ENCODE measurements at regions not wholly inside any gene's neighbourhood (a gene's known extent, or its start where the extent isn't known, plus 50 kb on each side); places are given as distances from the start of the nearest gene placed in this dataset.
A peak's percentile ranks its signal among the peaks of the same experiment; 100 is the strongest.
"Not testable (repeated sequence)": the region's sequence is repeated elsewhere in the genome, so short reads cannot be mapped to it uniquely, and the experiment has no call there.

DNA sequence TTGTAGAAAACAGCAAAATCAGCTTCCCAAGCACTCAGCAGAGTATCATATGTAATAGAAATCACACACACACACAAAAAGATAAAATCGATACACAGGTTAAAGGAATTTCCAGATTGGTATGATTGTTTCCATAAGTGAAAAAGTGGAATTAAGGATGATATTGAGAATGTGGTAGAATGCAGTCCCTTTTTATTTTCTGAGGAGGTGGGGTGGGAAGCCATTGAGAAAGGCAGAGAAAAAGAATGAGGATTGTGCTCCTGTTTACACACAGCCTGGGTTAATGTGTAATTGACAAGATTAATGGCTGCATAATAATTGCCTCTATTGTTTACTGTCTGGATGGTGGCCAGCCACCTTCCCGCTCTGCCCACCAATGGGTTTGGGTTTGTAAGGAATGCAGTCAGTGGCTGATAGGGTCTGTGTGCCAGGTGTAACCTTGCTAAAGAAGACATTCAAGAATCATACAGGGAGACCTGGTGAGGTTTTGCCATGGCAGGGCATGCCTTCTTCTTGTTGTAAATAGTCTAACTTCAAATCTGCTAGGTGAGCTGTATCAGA, 177.2 kb upstream of the MAP3K1 start:
- Mint-ChIP-seq H3K4me1 (peaks cover 44% of the 10 kb centered on the region), H3K4me3 (no peak overlapping the region), H3K9me3 (no peaks in the 10 kb centered on the region), H3K27ac (peak overlapping the region; percentile 71), H3K27me3 (no peaks in the 10 kb centered on the region), H3K36me3 (no peaks in the 10 kb centered on the region)
- ATAC-seq: no peak

DNA sequence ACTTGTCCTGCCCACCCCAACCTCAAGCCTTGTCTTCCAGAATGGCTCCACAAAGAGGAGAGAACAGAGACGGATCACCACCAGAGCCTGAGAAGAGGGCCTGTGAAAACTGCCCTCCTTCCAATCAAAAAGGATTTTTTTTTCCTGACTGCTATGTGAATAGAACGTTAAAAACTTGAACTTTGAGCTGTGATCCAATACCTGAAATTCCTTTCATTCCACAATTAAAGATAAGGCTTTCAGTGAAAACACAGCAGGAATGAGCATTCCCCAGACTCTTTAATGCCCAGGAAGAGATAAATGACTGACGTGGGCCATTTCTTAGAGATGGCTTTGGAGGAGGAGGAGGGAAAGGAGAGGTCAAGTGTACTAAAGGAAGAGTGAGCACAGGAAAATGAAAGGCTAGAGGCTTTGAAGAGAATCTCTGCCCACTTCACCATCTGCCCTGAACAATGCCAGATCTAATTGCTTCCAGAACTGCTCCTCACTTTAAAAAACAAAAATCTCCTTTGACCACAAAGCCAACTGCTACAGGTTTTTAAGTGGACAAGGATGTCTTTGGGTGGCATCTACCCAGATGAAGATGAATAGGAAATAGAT, 177.9 kb upstream of the MAP3K1 start:
- H3K27ac Mint-ChIP-seq: peak overlapping the region; percentile 62
- H3K9me3 Mint-ChIP-seq: no peaks in the 10 kb centered on the region
- H3K4me1 Mint-ChIP-seq: peaks cover 51% of the 10 kb centered on the region
- H3K36me3 Mint-ChIP-seq: no peaks in the 10 kb centered on the region
- H3K27me3 Mint-ChIP-seq: no peaks in the 10 kb centered on the region
- no peak for ATAC-seq
- no peak overlapping the region for H3K4me3 Mint-ChIP-seq

DNA sequence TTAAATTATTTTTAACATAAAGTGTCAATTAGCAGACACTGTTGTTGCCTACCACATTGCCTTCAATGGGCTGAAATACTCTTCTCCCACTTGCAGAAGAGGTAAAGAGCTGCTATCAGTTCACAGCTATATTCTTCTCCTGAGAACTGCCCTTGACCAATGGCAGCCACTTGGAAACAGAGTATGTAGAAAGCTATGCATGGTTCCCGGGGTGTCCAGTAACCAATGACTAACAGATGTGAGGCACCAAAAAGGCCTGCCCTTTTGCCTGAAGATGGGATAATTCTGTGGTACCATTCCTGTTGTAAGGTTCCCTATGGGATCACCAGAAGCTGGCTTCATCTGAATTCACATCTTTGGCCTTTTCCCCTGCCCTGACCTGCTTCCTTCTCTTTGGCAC, 181.4 kb upstream of the MAP3K1 start:
- H3K4me1 Mint-ChIP-seq: peaks cover 33% of the 10 kb centered on the region
- H3K4me3 Mint-ChIP-seq: no peak overlapping the region
- H3K27me3 Mint-ChIP-seq: no peaks in the 10 kb centered on the region
- H3K27ac Mint-ChIP-seq: no peak overlapping the region
- H3K36me3 Mint-ChIP-seq: peaks cover 5% of the 10 kb centered on the region
- peaks cover 4% of the 10 kb centered on the region for H3K9me3 Mint-ChIP-seq
- ATAC-seq: no peak

DNA sequence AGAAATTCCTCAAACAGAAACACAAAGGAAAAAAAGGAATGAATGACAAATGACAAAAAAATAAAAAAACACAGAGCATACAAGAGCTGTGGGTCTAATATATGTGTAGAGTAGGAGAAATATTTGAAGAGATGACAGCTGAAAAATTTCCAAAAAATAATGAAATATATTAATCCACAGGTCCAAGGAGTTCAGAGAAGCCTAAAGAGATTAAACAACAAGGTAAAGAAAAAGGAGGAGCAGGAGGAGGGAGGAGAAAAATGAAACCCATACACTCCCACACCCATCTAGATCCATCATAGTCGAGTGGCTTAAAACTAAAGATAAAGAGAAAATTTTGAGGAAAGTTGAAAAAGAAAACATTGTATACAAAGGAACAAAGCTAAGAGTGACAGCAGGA, 182.4 kb upstream of the MAP3K1 start:
- H3K4me1 Mint-ChIP-seq: peaks cover 22% of the 10 kb centered on the region
- H3K4me3 Mint-ChIP-seq: no peak overlapping the region
- peak overlapping the region; percentile 23 for H3K27ac Mint-ChIP-seq
- H3K27me3 Mint-ChIP-seq: no peaks in the 10 kb centered on the region
- H3K36me3 Mint-ChIP-seq: peaks cover 10% of the 10 kb centered on the region
- peaks cover 5% of the 10 kb centered on the region for H3K9me3 Mint-ChIP-seq
- ATAC-seq: no peak

DNA sequence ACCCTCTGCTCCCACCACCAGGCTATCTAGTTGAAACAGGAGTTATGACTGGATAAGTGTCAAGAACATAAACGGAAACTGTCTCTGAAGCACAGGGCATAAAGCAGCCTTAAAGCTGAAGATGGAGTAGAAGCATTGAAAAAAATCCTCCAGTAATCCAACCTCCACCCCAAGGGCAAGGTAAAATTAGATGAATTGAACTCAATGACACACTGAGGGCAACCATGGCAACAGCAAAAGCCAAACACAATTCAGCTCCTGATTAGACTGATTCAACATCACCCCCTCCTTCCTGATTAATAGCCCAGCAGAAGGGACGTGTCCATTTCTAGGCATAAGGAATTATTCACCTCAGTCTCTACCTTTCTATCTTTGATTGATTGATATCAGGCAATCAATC, 183.2 kb upstream of the MAP3K1 start:
- Mint-ChIP-seq H3K4me3 (no peak overlapping the region), H3K9me3 (peaks cover 9% of the 10 kb centered on the region), H3K36me3 (peaks cover 13% of the 10 kb centered on the region), H3K4me1 (peaks cover 18% of the 10 kb centered on the region), H3K27ac (peak overlapping the region; percentile 23), H3K27me3 (no peaks in the 10 kb centered on the region)
- no peak for ATAC-seq

DNA sequence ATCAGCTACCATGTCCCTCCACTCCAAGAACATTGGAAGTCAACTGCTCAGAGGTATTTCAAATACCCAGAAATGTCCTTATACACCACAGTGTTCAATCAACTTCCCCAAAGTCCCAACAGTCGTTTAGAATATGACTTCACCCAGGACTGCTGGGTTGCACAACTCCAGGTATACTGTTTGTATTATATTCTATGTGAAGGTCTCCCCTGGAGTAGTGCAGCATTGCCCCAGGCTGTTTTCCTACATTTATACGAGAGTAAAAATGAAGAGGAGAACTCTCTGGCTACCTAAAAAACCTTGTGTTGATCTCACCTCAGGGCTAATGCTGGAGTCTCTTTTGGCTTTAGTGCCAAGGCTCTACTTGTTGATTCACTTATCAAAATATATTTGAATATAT, 183.6 kb upstream of the MAP3K1 start:
- Mint-ChIP-seq H3K27me3 (no peaks in the 10 kb centered on the region), H3K4me3 (no peak overlapping the region), H3K9me3 (peaks cover 11% of the 10 kb centered on the region), H3K27ac (no peak overlapping the region), H3K4me1 (peaks cover 16% of the 10 kb centered on the region), H3K36me3 (peaks cover 13% of the 10 kb centered on the region)
- no peak for ATAC-seq

DNA sequence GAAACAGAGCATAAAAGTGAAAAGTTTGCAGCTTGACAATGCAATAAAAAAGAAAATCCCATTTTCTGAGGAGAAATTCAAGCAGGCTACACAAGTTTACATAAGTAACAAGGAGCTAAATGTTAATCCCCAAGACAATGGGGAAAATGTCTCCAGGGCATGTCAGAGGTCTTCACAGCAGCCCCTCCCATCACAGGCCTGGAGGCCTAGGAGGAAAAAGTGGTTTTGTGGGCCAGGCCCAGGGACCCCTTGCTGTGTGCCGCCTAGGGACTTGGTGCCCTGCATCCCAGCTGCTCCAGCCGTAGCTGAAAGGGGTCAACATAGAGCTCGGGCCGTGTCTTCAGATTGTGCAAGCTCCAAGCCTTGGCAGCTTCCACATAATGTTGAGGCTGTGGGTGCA, 186.7 kb upstream of the MAP3K1 start:
- peaks cover 11% of the 10 kb centered on the region for H3K9me3 Mint-ChIP-seq
- ATAC-seq: not testable (repeated sequence)

DNA sequence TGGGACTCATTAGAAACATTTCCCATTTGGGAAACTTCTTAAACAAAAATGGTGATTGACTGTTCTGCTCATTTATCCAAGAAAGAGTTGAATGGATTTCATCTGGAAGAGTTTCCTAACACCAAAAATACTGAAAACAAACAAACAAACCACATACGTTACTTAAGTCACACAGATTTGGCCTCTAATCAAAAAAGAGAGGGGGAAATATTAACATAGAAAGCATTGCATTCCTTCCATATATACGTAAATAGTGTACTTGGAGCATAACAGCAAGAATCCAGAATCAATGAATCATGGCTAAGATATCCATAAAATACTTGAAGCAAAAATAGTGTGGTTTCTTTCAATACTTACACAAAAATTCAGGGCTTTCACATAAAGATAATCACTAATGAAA, 189.8 kb upstream of the MAP3K1 start:
- Mint-ChIP-seq H3K4me1 (no peaks in the 10 kb centered on the region), H3K27me3 (no peaks in the 10 kb centered on the region), H3K4me3 (no peak overlapping the region), H3K9me3 (peaks cover 18% of the 10 kb centered on the region), H3K36me3 (peaks cover 24% of the 10 kb centered on the region), H3K27ac (no peak overlapping the region)
- ATAC-seq: no peak

More for the DNA sequence above, 186.7 kb upstream of the MAP3K1 start:
- peaks cover 13% of the 10 kb centered on the region for H3K36me3 Mint-ChIP-seq
- H3K27ac Mint-ChIP-seq, H3K4me3 Mint-ChIP-seq, H3K27me3 Mint-ChIP-seq: not testable (repeated sequence)
- peaks cover 16% of the 10 kb centered on the region for H3K4me1 Mint-ChIP-seq

DNA sequence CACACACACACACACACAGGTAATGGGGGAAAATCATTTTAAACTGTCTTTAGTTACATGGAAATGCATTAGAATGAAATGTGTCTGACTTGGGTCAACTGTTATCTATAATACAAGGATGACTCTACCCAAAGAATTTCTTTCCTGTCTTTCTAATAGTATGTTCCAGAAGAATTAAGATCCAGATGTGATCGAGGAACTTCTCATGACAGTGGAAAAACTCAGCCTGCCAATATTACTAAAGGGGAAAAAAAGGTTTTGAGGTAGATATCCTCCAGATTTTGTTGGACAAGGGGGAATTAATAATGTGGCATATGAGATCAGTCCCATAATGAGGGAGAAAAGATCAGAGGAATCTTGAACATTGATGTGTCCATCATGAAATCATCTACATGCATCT, 190.6 kb upstream of the MAP3K1 start:
- no peak for ATAC-seq

DNA sequence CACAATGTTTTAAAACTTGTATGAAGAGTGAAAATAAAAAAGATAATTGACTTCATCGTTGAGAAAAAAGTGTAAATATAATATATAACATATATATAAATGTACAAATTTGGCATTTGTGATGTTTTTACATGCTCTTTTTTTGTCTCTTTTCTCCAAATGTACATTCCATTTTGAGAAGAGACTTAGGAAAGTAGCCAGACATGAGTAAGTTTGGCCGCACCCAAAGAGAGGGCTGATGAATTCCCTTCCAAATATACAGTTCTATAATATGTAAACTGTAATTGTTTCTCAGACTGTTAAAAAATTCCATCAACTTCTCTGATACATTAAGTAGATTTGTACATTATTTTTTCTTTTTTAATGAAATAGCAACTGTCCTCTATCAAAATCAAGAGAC, 193.2 kb upstream of the MAP3K1 start:
- H3K9me3 Mint-ChIP-seq: peaks cover 15% of the 10 kb centered on the region
- no peaks in the 10 kb centered on the region for H3K4me1 Mint-ChIP-seq
- H3K4me3 Mint-ChIP-seq: no peak overlapping the region
- H3K27ac Mint-ChIP-seq: no peak overlapping the region
- no peak for ATAC-seq
- H3K36me3 Mint-ChIP-seq: peaks cover 12% of the 10 kb centered on the region
- H3K27me3 Mint-ChIP-seq: no peaks in the 10 kb centered on the region

More for the DNA sequence above, 190.6 kb upstream of the MAP3K1 start:
- Mint-ChIP-seq H3K9me3 (peaks cover 15% of the 10 kb centered on the region), H3K4me1 (no peaks in the 10 kb centered on the region), H3K27me3 (no peaks in the 10 kb centered on the region), H3K27ac (no peak overlapping the region), H3K36me3 (peaks cover 21% of the 10 kb centered on the region), H3K4me3 (no peak overlapping the region)

DNA sequence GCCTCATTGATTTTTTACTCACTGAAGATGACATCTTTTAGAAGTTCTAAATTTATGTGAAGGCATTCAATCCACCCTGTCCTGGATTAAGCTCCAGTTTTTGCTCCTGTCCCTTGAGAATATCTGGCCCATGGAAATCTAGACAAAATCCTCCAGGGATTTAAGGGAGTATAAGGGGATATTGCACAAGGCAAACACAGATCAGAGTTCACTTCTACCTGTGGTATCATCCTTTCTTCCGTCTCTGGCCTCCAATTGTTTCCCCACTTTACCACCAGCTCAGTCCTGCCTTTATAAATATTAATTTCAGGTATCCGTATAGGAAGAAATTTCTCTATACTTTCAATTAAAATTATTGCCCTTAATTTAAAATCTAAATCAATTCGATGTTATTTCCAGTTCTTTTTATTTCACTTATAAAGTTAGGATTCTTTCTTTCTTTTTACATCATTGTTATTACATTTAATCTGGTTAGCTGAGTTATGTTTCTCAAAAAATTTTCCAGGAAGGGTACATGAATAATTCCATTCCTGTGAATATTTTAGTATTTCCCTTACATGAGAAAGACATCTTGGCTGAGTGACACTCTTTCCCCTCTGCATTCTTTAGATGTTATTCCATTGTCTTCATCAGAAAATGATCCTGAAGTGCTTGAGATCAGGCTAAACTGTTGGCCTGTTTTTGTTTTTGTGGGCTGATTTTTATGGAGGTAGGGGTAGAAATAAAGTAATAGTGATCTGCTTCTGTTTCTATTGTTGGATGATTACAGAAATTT, 194.3 kb upstream of the MAP3K1 start:
- no peaks in the 10 kb centered on the region for H3K27me3 Mint-ChIP-seq
- H3K4me1 Mint-ChIP-seq: peaks cover 4% of the 10 kb centered on the region
- H3K4me3 Mint-ChIP-seq: no peak overlapping the region
- peak overlapping the region; percentile 48 for H3K27ac Mint-ChIP-seq
- ATAC-seq: no peak
- H3K9me3 Mint-ChIP-seq: peaks cover 16% of the 10 kb centered on the region
- peaks cover 12% of the 10 kb centered on the region for H3K36me3 Mint-ChIP-seq

DNA sequence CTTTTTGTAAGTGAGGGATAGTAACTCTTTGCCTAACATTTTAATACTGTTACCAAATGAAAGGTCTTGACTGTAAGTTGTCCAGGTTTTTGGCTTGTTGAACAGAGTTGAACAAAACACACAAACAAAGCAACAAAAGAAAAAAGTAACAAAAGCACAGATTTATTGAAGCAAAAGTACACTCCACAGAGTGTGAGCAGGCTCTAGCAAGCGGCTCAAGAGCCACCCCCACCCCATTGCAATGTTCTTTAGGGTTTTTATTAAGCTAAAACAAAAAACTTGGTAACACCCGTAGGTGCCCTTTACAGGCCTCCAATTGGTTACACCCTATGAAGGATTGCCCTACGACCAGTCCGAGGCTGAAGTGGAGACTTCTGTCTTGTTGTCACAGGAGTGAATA, 197.4 kb upstream of the MAP3K1 start:
- H3K4me3 Mint-ChIP-seq: no peak overlapping the region
- ATAC-seq: no peak
- H3K4me1 Mint-ChIP-seq: peaks cover 35% of the 10 kb centered on the region
- no peaks in the 10 kb centered on the region for H3K27me3 Mint-ChIP-seq
- H3K36me3 Mint-ChIP-seq: peaks cover 12% of the 10 kb centered on the region
- H3K9me3 Mint-ChIP-seq: peaks cover 16% of the 10 kb centered on the region
- H3K27ac Mint-ChIP-seq: no peak overlapping the region

DNA sequence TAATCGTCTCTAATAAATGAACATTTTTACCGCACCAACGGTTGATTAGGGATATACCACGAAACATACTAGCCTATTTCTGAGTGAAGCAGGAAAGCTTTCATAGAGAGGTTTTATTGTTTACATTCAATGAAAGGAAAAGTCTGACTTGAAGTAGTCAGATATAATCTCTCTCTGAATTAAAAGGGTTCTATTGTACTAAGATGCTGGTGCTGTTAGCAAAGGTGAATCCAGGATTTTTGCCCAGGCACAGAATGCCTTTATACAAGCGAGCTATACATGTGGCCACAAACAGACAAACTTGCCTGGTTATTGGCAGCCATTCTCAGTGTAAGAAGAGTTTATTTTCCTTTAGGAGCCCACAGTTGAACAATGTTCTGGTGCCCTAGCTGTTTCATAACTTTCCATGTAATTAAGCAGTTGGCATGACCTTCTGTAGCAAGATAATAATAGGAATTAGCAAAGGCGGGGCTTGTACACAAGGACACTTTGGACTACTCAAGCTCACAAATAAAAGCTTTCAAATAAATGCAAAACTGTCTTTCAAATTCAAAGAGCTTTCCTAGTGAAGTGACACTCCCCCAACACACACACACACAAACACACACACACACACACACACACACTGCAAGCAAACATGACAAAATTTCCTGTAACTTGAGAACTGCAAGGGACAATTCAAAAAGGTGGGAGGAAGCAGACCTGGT, 198.7 kb upstream of the MAP3K1 start:
- no peak for ATAC-seq
- peaks cover 14% of the 10 kb centered on the region for H3K9me3 Mint-ChIP-seq
- no peak overlapping the region for H3K4me3 Mint-ChIP-seq
- H3K4me1 Mint-ChIP-seq: peaks cover 46% of the 10 kb centered on the region
- H3K36me3 Mint-ChIP-seq: peaks cover 8% of the 10 kb centered on the region
- H3K27me3 Mint-ChIP-seq: no peaks in the 10 kb centered on the region
- no peak overlapping the region for H3K27ac Mint-ChIP-seq

DNA sequence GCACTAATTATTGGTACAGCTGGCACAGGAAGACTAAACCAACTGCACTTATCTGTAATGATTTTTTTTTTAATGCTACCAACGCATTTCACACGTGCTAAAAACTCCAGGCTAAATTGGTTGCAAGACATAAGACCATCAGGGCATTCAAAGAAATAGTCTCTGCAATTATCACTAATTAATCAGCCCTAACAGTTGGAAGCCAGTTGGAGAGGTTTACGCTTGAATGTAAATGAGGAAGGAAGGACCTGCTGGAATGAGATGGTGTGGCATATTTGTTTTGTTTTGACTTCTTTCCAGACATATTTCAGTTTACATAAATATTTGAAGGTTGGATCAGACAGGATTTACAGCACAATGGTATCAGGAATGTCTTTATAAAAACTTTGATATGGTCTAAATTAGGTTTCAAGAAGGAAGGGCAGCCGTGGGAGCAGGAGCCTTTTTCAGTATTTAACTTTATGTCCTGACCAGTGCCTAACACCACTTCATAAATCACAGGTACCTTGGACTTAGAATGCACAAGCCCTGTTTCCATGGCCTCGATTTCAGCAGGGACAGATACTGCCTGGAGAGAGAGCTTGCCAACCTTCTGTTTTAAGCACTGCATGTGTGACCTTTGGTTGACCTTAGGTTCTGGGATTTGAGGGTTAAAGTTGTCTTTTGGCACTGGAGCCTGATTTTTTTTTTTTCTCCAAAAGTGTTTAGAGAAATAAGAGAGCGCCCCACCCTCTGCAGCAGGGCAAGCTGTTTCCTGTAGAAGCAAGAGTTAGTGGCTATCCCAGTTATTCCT, 199.8 kb upstream of the MAP3K1 start:
- Mint-ChIP-seq H3K27ac (peak overlapping the region; percentile 77), H3K4me3 (no peak overlapping the region), H3K27me3 (no peaks in the 10 kb centered on the region), H3K4me1 (peaks cover 54% of the 10 kb centered on the region), H3K36me3 (peaks cover 10% of the 10 kb centered on the region), H3K9me3 (peaks cover 17% of the 10 kb centered on the region)
- no peak for ATAC-seq

DNA sequence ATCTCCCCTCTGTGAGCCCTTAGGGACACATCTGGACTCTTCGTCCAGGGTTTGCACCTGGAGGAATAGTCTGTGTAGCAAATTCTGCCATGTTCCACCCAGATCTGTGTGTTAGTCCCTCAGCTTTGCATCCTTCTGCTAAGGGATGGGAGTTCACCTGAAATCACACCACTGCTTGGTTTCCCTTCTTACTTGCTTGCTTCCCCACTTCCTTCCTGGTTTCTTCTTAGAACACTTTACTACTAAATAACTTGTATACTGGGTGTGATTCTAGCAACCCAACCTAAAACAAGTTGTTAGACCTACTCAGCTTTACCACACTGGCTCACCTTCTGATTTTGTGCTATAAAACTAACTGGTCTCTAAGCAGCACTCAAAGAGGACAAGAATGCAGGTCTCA, 202.6 kb upstream of the MAP3K1 start:
- Mint-ChIP-seq H3K4me3 (no peak overlapping the region), H3K27me3 (no peaks in the 10 kb centered on the region), H3K4me1 (peaks cover 72% of the 10 kb centered on the region), H3K36me3 (peaks cover 14% of the 10 kb centered on the region), H3K27ac (peak overlapping the region; percentile 58), H3K9me3 (peaks cover 11% of the 10 kb centered on the region)
- ATAC-seq: peak; percentile 63

Measured in stimulated activated memory B cell treated with anti-CD40 and anti-IgM and Interleukin-4, amounts not matched to agents 10 μg/mL and 1 μg/mL and 100 μg/mL, for 72 hours (primary cell).